ENCODE measurements at regions not wholly inside any gene's neighbourhood (a gene's known extent, or its start where the extent isn't known, plus 50 kb on each side); places are given as distances from the start of the nearest gene placed in this dataset.

DNA sequence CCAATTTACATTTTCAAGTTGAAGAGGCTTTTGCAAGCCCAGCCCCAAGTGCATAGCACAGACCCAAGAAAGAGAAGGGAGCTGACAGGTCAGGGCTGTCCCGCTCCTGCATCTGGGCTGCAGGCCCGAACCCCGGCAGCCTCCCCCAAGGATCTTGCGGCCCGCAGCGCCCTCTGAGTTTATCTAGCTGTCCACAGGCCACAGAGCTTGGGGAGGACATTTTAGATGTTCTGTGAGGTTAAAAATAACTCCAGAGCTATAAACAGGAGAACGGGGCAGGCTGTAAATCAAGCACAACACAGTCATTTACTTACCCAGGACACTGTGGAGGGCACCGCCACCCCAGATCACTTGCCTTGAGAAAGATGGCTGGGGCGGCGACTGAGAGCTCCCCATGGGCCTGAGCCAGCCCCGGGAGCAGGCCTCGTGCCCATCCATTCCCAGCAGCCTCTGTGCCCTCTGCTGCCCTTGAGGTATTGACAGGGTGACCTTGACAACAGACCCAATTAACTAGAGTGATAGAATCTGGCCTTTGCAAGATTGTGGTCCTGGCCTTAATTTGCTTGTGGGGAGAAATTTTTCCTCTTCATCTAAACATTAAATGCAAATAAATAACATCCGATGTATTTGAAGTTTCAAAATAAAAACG lies 563.0 kb downstream of the TCERG1L start:
- DNase-seq, result no peak

DNA sequence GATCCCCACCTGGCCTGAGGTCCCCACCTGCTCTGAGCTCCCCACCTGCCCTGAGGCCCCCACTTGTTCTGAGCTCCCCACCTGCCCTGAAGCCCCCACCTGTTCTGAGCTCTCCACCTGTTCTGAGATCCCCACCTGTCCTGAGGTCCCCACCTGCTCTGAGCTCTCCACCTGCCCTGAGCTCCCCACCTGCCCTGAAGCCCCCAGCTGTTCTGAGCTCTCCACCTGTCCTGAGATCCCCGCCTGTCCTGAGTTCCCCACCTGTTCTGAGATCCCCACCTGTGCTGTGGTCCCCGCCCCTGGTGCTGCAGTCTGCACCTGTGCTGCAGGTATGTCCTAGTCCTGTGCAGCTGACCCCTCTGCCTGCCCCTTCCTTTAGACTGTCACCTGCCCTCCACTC lies 561.6 kb downstream of the TCERG1L start:
- no peak for DNase-seq

DNA sequence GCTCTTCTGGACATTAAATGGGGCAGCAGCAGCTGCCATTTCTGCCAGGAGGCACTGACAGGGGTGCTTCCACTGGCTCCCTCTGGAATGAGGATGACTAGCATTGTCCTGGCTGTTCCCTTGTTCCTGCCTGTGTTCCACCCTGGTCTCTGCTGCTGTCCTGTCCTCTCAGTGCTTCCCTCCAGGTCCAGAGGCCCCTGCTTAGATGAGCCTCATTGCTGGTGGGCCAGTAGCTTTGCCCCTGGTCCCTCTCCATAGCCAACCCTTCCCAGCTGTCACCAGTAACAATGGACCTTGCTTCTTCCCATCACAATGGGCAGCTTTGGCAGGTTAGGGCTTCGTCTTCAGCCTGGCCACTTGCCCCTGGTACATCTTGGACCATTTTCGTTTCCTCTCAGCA lies 561.1 kb downstream of the TCERG1L start:
- DNase-seq, result no peak

DNA sequence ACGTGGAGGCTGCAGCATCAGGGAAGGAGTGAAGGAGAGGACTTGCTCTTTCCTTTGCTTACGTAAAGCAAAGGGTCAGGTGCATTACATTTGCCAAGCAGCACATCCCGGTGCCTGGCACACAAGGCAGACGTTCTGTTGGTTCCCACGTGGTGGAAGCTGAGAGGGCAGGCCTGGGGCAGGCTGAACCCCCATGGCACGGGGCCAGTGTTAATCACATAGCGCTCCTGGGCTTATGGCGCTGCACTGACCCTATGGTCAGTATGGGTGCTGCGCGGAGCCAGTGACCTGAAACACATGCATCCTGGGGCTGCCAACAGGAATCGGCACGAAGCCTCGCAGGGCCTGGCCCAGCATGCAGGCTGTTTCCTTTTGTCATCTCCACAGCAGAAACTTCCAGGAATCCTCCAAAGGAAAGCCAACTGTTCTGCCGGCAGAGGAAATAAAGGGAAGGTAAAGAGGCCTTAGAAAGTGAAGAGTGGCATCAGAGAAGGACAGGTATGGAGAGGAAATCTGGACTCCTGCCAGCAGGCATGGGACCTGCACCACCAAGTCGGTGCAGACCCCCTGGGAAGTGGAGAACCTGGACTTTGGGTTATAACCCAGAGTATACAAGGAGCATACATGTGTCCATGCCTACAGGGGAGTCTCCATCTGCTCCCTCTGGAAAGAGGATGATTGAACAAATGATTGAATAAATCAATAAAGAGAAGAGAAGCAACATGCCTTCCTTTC lies 560.2 kb downstream of the TCERG1L start:
- no peak for DNase-seq

DNA sequence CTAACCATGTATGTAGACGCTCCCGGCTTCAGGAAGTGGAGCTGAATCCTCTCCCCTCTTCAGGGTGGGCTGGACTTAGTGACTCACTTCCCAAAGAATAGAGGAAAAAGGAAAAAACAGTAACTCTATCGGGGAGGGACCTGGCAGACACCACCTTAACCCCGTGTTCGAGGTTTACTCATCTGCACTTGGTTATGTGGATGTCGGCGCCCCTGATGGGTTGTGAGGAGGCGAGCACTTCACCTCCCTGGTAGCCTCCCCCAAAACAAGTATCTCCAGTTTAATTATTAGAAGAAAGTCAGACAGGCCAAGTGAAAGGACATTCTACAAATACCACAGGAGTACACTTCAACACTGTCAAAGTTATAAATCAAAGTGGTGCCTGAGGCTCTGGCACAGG lies 559.7 kb downstream of the TCERG1L start:
- DNase-seq, result no peak

DNA sequence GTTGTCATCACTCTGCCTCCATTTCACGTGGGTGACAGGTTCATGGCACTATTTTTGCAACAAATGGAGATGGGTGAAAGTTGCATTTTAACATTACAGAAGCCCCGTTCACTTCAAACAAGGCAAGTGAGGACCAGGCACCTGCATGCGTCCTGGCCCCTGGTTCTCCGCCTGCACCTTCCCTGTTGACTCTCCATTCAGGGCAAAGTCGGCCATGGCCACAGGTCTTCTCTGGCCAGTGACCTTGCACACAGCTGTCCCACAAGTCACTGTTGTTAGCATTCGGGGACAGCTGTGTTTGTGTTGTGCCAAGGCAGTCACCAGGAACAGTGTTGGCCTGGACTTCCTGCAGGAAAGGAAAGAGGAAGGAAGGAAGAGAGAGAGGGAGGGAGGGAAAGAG lies 554.9 kb downstream of the TCERG1L start:
- DNase-seq, result no peak

DNA sequence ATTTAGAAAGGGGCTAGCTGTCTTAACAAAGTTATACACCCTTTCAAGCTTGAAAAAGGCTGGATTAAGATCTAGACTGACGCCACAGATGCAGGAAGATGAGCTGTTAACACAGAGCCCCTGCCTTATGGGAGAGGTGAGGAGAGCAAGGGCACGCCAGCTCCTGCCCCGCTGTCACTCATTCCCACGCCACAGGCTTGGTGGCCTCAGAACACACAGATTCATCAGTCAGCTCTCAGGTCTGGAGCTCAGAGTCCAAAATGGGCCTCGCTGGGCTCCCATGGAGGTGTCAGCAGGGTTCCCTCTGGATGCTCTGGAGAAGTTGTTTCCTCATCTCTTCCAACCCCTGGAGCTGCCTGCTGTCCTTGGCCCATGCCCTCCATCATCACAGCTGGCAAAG lies 554.2 kb downstream of the TCERG1L start:
- DNase-seq, result no peak

DNA sequence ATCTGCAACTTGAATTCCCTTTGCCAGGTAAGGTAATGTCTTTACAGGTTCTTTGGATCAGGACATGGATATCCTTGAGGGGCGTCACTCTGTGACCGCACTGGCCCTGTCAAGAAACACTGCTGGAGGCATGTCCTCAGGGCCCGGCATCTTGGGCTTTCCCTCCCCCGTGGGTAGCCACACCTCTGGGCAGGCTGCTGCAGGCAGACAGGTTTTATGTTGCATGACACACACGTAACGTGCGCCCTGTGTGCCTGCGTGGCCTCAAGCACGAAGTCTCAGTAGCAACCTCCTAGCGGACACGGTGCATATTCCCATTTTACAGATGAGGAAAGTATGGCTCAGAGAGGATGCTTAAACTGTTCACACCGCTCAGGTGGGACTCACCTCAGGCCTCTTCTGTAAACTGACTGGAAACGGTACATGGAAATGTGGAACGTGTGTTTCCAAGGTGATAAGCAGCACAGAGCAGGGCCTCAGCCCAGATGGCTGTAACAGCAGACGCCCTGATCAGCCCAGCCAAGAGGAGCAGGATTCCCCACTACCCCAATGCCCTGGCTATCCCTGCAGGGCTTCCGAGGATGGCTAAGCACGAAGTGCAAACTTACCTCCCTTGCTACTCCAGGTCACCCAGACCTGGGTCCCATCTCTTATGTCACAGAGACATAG lies 553.6 kb downstream of the TCERG1L start:
- no peak for DNase-seq

DNA sequence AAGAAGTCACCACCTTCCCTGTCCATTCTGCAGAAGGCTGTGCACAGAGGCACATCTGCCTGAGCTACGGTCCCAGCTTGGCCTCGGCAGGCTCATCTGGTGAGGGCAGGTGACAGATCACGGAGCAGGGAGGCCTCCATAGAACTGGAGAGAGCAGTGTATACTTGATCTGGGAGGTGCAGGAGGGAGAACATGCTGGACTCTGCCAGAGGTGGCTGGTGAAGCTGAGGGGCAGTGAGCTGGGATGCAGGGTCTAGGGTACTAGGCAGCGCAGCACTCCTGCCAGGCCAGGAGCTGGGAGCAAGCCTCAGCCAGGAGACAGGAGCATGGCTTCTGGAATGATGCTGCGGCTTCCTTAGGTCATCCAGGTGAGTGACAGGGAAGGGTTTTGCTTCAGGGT lies 553.0 kb downstream of the TCERG1L start:
- DNase-seq, result no peak

DNA sequence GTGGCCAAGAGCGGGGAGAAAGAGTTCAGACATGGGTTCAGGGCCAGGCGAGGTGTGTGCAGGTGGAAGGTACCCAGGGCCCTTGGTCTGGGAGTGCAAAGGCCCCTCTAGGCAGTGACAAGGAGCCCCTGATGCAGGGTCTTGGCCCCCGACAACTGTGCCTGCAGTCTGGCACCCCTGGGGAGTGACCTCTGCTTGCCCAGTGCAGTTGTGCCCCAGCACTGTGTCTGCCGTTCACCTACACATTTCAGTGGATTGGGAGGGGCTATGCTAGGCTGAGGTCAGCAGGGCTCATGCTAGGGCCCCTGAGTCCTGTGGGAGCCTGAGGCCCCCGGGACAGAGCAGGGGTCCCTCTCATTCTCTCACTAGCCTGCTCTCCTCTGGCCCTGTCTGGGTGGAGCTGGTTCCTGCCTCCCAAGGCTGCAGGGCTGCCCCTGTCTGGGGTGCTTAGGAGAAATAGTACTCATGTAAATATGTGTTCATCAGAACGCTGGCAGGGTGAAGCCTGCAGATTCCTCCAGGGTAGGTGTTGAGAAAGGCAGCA lies 550.4 kb downstream of the TCERG1L start:
- DNase-seq, result no peak

DNA sequence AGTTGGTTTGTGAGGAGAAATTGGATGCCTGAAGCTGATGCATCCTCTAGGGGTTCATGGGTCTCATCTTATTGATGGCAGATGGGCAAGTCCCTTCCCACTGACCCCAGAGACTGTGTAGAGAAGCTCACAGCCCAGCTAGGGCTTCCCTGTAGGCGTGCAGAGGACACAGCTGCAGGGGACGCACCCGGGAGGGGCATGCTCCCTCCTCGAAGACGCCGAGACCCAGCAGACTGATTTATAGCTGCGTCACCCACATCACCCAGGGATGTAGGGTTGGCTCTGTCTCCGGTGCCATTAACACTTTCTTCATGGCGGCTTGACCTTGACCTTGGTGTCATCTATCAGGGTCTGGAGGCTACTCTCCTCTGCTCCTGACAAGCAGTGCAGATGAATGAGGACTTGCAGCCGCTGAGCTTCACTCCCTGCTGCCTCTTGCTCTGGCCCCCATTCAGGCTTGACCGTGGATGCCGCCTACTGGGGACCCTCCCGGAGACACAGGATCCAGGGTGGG lies 549.7 kb downstream of the TCERG1L start:
- no peak for DNase-seq

DNA sequence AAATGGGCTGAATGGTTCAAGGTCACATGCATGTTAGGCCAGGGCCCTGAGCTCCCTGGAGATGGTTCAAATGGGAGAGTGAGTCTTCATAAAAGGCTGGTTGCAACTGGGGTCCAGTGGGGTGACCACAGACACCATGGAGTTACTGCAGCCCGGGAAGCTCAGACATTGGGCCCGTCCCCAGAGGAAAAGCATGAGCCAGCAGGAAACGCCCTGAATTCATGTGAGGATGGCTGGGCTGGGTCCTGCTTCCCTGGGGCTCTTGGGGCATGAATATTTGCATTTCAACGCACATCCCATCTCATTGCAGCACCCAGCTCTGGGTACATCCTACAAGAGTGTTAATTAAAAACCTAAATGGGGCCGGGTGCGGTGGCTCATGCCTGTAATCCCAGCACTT lies 549.0 kb downstream of the TCERG1L start:
- DNase-seq, result no peak

DNA sequence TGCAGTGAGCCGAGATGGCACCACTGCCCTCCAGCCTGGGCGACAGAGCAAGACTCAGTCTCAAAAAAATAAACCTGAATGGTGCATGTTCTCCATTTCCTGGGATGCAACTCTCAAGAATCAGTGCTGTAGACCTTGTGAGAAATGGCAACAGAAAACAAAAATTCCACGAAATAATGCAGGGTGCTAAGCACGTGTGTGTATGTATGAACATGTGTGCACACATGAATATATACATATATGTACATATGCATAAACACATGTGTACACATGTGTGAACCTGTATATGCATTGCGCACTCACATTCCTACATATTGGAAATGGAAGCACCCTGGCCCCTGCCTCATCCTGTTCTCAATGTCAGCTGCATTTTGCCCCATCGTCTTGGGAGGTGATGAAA lies 548.5 kb downstream of the TCERG1L start:
- DNase-seq, result no peak

DNA sequence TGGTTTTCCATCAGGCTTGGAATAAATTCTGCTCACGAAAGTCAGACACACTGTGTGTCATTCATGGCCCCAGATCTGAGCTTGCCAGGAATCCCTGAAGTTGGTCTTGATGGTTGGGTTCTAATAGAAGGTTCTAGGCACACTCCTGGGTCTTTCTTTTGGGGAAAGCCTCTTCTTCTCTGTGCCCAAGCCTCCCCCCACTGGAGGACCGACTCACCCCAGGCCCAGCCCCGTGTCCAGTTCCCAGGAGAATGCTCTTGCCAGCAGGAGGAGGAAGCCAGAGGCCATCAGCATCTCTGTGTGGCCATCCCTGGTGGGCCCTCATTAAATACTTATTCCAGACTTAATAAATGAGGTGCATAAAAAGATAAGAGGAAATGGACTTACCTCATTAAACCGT lies 548.0 kb downstream of the TCERG1L start:
- DNase-seq, result no peak

DNA sequence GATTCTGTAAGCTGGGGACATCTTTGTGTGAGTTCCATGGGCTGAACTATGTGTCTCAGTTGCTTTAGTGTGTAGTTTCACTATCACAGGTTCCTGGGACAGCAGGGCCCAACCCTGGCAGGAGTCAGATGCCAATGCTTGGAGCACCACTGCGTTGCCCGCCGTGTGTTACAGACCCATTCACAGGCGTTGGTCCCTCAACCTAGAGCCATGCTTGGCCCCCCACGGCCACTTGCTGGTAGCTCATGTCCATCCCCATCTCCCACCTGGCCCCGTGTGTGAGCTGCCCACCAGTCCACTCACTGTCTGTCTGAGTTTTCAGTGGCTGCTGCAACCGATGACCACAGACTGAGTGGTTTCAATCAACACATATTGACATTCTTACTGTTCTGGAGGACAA lies 546.9 kb downstream of the TCERG1L start:
- no peak for DNase-seq

DNA sequence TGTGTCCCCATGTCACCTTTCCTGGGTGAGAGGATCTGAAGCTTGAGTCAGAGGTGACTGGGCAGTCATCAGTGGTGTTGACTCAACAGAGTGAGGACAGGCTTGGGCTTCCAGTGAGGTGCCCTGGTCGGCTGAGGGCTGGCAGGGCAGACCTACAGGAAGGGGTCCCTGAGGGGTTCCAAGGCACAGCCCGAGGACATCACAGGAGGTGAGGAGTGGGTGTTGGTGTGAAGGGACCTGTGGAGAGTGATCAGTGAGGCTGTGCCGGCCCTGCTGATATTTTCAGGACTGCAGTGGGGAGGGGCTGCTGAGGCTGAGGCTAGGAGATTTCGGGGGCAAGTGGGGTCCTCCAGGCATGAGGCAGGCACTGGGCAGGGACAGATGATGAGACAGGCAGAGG lies 545.5 kb downstream of the TCERG1L start:
- no peak for DNase-seq

DNA sequence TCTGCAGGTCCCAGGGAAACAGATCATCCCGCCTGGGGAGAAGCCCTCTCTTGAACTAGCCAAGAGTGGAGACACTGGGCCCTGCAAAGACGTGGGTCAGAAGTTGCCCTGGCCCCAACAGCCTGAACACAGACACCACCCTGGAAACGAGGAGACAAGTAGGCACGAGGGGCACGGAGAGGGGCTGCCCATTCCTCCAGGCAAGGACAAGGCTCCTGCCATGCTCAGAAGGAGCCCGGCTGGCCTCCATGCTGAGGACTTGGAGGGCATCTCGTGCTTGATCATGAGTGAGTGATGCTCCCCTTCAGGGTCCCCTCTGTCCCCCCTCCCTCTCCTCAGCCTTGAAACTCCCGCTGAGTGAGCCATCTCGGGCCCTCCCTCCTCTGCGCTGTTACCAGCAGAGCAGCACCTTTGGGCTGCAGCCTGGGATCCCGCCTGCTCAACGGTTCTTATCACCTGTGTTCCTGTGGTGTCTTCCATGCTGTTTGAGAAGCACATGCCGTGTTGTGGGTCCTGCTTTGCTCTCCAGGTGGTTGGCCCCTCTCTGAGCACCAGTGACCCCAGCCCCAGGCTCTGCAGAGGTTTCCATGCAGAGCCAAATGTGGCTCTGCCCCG lies 544.3 kb downstream of the TCERG1L start:
- DNase-seq, result no peak

DNA sequence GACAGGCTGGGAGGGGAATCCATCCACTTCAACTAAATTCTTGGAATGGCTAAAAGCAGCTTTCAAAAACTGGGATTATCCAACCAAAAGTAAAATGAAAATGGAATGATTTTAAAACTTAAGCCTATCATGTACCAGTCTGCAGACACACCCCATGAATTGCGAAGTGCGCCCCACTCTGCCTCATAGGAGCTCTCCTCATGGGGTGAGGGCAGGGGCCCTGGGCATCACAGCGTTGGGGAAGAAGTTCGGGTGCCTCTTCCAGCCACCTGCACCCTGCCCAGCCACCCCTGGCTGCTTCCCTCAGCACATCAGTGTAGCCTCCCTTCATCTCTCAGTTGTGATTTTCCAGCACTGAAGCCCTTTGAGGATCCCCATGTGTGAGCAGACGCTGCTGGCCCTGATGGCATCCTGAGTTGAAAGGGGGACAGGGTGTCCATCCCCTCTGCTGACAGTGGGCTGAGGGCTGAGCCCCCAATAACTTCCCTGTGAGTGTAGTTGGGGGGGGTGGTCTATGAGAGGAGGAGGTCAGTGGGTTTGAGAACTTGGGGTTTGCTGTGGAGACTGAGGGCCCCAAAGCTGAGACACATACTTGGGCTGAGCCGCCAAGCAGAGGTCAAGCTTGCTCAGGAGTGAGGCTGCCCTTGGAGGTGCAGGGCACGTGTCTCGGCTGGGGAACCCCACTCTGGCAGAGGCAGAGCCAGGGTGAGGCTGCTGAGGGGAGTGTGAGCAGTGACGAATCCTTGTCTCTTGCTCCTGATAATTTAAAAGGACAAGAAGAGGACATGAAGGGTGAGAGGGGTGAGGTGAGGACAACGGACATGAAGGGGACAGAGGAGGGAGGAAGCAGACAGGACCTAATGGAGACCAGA lies 542.1 kb downstream of the TCERG1L start:
- DNase-seq, result no peak

DNA sequence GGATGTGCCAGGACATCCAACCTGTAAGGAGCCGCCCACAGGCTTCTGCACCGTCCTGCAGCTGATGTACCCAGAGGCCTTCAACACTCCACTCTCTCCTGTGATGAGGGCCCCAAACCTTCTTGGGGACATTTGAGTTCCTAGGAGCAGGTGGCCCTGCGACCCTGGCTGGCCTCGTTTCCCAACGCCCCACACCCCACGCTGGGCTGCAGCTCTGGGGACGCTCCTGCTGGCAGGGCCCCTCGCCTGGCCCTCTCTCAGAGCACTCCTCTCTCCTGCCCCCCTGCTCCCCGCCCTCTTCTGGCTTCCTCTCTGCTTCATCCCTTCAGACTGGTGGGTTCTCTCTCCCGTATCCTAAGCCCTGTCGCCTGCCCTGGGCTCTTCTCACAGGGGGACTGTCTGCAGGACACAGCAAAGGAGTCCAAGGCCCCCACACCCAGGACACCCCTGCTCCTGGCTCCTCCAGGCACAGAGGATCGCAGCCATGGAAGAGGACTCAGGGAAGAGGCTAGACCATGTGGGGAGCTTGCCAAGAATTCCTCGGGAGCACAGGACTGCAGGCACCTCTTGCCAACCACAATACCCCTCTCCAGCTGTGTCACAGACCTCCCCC lies 541.4 kb downstream of the TCERG1L start:
- no peak for DNase-seq

DNA sequence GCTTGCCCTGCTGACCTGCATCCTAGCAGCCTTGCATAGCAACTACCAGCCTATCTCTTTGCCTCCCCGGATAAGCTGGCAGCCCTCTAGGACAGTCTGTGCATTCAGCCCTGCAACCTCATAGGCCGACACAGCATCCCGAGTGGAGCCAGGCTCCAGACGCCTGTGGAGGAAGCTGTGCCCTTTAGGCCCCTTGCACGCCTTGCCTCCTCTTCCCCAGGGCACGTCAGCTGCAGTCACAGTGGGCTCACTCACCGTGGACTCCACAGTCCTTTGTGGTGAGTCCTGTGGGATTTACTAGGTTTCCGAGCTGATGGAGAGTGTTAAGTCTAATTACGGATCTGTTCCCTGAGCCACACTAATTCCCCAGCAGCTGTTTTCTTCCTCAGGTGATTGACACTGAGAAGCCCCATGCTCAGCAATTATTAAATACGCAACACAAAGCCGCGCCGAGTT lies 540.0 kb downstream of the TCERG1L start:
- DNase-seq, result no peak

DNA sequence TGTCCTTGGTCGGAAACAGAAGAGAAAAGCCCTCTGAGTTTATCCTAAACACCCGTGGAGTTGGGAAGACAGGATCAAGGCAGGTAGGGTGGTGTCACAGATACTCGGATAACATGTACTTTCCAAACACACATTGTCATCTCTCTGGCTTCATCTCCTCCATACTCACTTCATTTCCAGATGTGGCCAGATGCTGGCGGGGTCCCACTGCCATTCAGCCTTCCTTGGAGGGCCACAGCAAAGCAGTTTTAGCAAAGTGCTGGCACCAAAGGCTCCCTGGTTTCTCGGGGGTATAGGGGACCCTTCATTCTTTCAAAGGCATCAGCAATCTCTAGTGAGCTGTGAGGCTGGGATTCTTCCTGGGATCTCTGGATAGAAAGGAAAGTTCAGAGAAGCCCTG lies 539.5 kb downstream of the TCERG1L start:
- DNase-seq, result no peak

DNA sequence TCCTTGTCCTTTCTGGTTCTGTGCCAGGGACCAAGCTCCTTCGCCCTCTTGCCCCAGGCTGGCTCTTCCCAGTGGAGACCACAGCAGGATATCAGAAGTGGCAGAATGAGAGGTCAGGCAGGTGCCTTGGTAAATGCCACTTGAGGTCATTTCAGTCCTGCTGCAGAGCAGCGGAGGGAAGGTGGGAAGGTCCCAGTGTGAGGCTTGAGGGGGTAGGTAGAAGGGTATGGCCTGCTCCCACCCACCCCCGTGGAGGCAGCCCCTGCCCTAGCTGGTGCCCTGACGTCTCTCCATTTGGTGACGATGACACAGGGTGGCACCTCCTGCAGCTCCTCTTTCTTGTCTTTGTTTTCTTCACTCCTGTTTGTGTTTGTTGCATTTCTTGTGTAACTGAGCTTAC lies 538.8 kb downstream of the TCERG1L start:
- no peak for DNase-seq

All from hindlimb muscle (tissue), 1 donor.